Endothelial cell (in vitro differentiated cells): ENCODE measurements at regions not wholly inside any gene's neighbourhood (a gene's known extent, or its start where the extent isn't known, plus 50 kb on each side); places are given as distances from the start of the nearest gene placed in this dataset.

Experiments used
- DNase-seq: peaks from one replicate; pipeline ENCODE4 v3.0.0; 2021; ENCODE audit warnings: low spot score
- H3K27ac Mint-ChIP-seq: one replicate; pipeline ENCODE4 v1.8.0; 2021; ENCODE audit warnings: mixed read lengths, inconsistent platforms; ENCODE audit not compliant: unreplicated experiment
- H3K27me3 Mint-ChIP-seq: one replicate; pipeline ENCODE4 v1.8.0; 2021; ENCODE audit warnings: mild to moderate bottlenecking, moderate library complexity, mixed read lengths, inconsistent platforms; ENCODE audit not compliant: unreplicated experiment
- H3K36me3 Mint-ChIP-seq: one replicate; pipeline ENCODE4 v1.8.0; 2021; ENCODE audit warnings: mild to moderate bottlenecking, low read depth, mixed read lengths, inconsistent platforms; ENCODE audit not compliant: unreplicated experiment
- H3K4me1 Mint-ChIP-seq: one replicate; pipeline ENCODE4 v1.8.0; 2021; ENCODE audit warnings: mild to moderate bottlenecking, mixed read lengths, inconsistent platforms; ENCODE audit not compliant: unreplicated experiment
- H3K4me3 Mint-ChIP-seq: one replicate; pipeline ENCODE4 v1.8.0; 2021; ENCODE audit warnings: mild to moderate bottlenecking, mixed read lengths, inconsistent platforms; ENCODE audit not compliant: unreplicated experiment
- H3K9me3 Mint-ChIP-seq: one replicate; pipeline ENCODE4 v1.8.0; 2021; ENCODE audit warnings: mixed read lengths, inconsistent platforms; ENCODE audit not compliant: unreplicated experiment
- TF ChIP-seq, protein P1 (sequence below): fragments of 200-600 bp; sonication (generic); IDR thresholded peaks from one replicate; pipeline ENCODE4 v1.5.0; 2021; ENCODE audit warnings: antibody characterized with exemption; ENCODE audit not compliant: unreplicated experiment

DNA sequence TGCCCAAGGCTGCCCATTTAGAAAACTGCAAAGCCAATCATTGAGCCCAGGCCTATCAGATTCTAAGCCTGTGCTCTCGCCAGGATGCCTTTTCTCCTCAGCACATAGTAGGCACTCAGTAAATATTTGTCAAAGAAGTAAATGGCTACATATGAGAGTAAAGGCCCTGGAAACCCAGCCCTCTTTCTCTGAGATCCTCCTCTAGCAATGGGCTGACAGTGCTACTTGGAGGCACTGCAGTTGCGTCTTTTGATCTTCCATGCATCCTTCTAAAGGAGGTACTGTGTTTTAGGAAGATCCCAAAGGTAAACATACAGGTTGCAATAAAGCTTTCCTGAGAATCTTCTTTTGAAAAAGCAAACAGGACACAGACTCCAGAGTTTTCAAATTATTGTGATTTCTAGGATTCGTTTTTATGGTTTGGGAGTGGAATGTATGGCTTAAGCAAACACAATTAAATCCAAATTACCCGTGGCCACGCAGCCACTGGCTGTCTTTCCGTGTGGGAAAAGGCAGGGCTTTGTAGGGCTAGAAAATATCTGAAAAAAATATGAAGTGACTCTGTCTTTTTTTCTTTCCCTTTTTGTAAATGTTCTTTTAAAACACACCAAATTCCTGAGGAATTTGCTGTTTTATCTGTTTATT lies 151.3 kb upstream of the BMPER start:
- no peaks in the 10 kb centered on the region for H3K9me3 Mint-ChIP-seq
- H3K4me1 Mint-ChIP-seq, result peaks cover 14% of the 10 kb centered on the region
- no peak overlapping the region for H3K4me3 Mint-ChIP-seq
- DNase-seq, result no peak
- TF ChIP-seq, protein P1, sequence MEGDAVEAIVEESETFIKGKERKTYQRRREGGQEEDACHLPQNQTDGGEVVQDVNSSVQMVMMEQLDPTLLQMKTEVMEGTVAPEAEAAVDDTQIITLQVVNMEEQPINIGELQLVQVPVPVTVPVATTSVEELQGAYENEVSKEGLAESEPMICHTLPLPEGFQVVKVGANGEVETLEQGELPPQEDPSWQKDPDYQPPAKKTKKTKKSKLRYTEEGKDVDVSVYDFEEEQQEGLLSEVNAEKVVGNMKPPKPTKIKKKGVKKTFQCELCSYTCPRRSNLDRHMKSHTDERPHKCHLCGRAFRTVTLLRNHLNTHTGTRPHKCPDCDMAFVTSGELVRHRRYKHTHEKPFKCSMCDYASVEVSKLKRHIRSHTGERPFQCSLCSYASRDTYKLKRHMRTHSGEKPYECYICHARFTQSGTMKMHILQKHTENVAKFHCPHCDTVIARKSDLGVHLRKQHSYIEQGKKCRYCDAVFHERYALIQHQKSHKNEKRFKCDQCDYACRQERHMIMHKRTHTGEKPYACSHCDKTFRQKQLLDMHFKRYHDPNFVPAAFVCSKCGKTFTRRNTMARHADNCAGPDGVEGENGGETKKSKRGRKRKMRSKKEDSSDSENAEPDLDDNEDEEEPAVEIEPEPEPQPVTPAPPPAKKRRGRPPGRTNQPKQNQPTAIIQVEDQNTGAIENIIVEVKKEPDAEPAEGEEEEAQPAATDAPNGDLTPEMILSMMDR, result no peak
- H3K27ac Mint-ChIP-seq, result no peak overlapping the region
- no peaks in the 10 kb centered on the region for H3K27me3 Mint-ChIP-seq
- H3K36me3 Mint-ChIP-seq, result peaks cover 3% of the 10 kb centered on the region

DNA sequence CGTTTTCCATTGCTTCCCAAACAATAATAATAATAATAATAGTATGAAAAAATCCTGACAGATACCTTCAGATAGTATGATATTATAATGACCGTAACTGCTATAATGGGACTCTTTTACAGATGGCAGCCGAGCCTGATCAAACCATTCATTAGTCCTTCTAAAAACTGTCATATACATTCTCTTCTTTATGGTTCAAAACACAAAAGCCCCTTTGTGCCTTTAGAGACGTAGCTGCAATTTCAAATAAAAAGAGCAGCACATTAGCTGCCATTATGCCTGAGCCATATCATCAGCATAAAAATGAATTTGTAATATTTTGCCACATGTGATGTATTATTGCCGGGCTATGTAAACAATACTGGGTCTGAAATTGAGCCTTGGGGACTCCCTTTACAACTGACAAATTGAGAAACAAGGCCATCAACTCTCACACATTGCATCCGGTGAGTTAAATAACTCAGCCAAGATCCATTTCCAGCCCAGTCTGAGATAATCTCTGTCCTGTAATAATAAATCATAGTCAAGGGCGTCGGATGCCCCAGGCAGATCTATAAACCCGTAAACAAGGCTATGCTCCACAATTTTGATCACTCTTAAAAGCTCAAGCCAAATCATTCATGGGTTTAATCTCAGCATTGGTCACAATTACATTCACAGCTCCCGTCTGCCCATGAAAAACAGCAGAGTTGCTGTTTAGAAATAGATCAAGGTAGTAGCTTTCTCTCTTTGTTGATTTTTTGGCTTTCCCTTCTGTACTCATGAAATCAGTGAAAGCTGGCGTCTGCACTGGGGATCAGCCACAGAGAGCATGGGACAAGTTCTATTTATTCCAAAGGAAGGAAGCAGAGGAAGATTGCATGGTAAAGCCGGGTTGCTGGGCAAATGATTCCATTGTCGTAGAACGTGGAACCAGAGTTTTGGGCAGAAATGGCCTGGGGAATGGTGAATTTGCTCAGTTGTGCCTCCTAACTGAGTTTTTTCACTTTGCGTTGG lies 150.1 kb upstream of the BMPER start:
- Mint-ChIP-seq H3K4me3 (no peak overlapping the region), H3K9me3 (no peaks in the 10 kb centered on the region), H3K4me1 (peaks cover 14% of the 10 kb centered on the region), H3K27me3 (no peaks in the 10 kb centered on the region), H3K36me3 (peaks cover 3% of the 10 kb centered on the region), H3K27ac (no peak overlapping the region)
- TF ChIP-seq, protein P1, result no peak
- DNase-seq, result no peak

DNA sequence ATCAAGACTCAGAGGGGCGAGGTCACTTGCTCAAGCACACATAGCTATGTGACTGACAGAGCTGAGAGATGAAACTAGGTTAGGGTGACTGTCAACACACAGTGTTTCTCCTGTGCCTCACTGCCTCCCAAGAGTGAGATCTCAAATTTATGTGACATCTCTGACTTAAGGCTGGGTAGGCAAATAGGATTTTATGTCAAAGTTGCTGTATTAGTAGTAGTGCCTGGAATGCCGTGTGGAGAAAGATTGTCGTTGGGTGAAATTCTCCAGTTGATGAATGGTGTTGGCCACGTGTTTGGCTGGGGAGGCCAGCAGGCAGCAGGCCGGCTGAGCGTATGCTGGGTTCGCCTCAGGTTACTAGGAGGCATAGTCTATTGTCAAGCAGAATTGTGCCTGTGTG lies 148.3 kb upstream of the BMPER start:
- TF ChIP-seq, protein P1, result no peak
- no peak overlapping the region for H3K27ac Mint-ChIP-seq
- no peaks in the 10 kb centered on the region for H3K9me3 Mint-ChIP-seq
- no peaks in the 10 kb centered on the region for H3K27me3 Mint-ChIP-seq
- no peak overlapping the region for H3K4me3 Mint-ChIP-seq
- peaks cover 18% of the 10 kb centered on the region for H3K4me1 Mint-ChIP-seq
- H3K36me3 Mint-ChIP-seq, result no peaks in the 10 kb centered on the region
- no peak for DNase-seq

DNA sequence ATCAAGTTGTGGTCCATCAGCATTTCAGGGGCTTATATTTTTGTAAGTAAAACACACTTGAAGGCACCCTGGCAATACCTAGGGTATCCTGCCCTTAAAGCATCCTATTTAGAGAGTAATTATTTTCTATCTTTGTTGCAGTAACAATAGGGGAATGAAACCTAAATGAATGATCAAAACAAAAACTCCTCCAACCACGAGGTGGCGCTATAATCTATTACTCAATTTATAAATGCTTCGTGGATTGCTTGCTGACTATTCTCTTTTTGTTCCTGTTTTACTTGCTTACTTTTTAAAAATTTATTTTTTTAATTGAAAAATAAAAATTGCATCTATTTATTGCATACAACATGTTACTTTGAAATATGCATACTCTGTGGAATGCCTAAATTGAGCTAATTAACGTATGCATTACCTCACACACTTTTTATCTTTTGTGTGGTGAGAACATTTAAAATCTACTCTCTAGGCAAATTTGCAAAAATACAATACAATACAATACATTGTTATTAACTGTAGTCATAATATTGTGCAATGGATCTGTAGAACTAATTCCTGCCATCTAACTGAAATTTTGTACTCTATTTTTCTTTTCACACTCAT lies 147.7 kb upstream of the BMPER start:
- no peaks in the 10 kb centered on the region for H3K27me3 Mint-ChIP-seq
- TF ChIP-seq, protein P1, result peak; percentile 95
- DNase-seq, result peak; percentile 33

More for the DNA sequence above, 147.7 kb upstream of the BMPER start:
- Mint-ChIP-seq H3K4me3 (no peak overlapping the region), H3K36me3 (no peaks in the 10 kb centered on the region), H3K9me3 (no peaks in the 10 kb centered on the region), H3K4me1 (peaks cover 18% of the 10 kb centered on the region), H3K27ac (no peak overlapping the region)
